ENCODE measurements at regions not wholly inside any gene's neighbourhood (a gene's known extent, or its start where the extent isn't known, plus 50 kb on each side); places are given as distances from the start of the nearest gene placed in this dataset.

DNA sequence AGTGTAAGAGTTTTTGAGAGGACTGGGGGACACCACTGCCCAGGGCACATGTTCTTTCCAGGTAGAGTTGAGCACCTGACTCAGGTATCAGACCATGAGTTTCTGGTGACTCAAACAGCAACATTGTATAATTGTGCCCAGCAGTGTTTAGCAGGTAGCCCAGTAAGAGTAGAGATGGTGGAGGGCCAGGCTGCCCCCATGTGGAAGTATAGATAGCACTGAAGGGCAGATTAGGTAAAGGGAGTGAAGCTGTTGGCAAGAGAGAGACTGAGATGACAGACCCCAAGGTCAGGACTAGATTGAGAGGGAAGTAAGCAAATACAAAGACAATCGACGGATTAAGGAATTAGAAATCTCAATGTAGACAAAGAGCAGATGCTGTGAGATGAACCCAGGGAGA, 74.6 kb downstream of the TRIM42 start:
- TF ChIP-seq, protein P1, sequence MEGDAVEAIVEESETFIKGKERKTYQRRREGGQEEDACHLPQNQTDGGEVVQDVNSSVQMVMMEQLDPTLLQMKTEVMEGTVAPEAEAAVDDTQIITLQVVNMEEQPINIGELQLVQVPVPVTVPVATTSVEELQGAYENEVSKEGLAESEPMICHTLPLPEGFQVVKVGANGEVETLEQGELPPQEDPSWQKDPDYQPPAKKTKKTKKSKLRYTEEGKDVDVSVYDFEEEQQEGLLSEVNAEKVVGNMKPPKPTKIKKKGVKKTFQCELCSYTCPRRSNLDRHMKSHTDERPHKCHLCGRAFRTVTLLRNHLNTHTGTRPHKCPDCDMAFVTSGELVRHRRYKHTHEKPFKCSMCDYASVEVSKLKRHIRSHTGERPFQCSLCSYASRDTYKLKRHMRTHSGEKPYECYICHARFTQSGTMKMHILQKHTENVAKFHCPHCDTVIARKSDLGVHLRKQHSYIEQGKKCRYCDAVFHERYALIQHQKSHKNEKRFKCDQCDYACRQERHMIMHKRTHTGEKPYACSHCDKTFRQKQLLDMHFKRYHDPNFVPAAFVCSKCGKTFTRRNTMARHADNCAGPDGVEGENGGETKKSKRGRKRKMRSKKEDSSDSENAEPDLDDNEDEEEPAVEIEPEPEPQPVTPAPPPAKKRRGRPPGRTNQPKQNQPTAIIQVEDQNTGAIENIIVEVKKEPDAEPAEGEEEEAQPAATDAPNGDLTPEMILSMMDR (IDR thresholded peaks at IDR 0.05; ENCODE audit: extremely low read depth, missing control alignments) = no peak

DNA sequence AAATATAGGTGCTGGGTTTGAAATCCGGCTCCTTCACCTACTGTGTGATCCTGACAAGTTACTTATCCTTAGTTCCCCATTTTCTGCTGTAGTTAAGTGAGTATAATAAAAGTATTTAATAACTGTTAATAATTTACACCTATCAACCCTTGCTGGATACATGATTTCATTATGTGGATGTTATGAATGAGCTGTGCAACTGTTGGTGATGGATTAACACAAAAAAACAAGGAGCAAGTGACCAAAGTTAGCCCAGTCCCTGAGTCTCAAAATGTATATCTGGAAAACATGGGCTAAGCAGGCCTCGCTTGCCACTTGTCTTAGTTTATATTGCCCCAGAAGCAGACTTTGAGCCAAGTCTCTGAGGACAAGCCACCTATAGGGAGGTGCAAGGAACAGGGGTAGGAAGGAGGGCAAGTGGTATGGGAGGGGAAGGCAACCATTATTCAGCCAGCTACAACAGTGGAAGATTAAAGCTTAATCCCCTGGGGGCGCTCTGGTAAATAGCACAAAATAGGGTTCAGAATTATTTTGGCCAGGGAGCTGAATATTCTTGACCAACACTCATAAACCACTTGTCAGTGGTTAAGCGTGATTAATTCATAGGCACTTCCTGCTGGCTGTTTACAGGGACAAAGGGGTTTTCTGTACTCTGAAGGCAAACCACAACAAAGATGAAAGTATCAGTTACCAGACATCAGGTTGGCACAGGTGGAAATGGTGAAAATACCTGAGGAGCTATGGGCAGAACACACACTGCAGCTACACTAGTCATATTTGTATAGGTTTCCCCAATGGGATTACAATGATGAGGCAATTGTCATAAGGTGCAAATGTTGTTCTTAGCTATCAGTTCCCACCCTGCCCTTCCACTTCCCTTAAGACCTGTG, 76.2 kb downstream of the TRIM42 start:
- TF ChIP-seq, protein P1 (IDR thresholded peaks at IDR 0.05; ENCODE audit: extremely low read depth, missing control alignments) = no peak
- DNase-seq (ENCODE audit: low spot score) = no peak

More for the DNA sequence above, 74.6 kb downstream of the TRIM42 start:
- no peak for DNase-seq (ENCODE audit: low spot score)

DNA sequence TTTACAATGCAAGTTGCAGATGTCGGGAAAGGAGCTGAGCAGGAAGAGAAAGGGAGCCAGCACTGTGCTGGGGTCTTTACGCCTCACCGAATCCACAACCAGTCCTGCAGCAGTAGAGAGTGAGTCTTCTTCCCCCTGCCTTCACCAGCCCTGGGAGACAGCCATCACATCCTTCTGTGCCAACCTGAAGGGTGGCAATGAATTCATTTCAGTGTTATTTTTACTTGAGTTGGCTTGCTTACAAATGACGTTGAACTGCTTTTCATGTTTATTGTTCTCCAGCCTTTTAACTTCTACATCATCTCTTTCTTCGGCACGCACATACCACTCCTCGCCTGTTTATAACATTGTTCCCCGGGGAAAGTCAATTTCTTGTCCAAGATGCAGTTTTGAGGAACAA, 77.1 kb downstream of the TRIM42 start:
- DNase-seq (ENCODE audit: low spot score) = no peak
- TF ChIP-seq, protein P1 (IDR thresholded peaks at IDR 0.05; ENCODE audit: extremely low read depth, missing control alignments) = no peak

DNA sequence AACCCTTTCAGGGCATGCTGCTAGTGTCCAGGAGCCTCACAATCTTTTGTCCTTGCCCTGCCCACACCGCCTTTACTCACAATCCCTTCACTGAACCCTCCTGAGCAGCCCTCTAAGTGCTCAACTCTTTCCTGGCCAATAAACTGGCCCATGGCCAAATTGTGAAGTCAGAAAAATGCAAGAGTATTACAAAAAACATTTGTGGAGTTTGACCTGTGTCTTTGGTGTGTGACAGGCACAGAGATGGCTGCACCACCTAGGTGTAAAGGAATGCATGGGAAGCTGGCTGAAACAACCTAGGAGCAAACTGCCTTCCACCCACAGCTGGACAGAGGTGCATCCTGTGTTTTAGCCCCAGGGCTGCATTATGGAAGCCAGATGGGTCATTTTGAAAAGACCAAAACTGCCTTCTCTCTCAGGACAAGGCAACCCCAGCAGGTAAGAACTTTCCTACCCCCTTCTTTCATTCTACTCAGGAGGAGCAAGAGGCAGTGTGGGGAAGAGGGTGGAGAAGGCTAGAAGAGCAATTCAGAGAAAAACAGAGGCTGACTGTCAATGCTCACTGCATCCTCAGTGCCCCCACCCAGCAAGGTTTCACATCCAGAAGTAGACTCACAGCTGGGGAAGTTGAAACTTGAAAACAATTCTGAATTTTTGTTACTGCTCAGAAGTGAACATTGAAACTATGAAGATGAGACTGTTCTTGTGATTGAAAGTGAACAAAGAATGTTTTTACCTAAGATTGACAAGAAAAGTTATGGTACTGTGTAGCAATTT, 78.6 kb downstream of the TRIM42 start:
- DNase-seq (ENCODE audit: low spot score) = peak; percentile 12
- TF ChIP-seq, protein P1 (IDR thresholded peaks at IDR 0.05; ENCODE audit: extremely low read depth, missing control alignments) = no peak

DNA sequence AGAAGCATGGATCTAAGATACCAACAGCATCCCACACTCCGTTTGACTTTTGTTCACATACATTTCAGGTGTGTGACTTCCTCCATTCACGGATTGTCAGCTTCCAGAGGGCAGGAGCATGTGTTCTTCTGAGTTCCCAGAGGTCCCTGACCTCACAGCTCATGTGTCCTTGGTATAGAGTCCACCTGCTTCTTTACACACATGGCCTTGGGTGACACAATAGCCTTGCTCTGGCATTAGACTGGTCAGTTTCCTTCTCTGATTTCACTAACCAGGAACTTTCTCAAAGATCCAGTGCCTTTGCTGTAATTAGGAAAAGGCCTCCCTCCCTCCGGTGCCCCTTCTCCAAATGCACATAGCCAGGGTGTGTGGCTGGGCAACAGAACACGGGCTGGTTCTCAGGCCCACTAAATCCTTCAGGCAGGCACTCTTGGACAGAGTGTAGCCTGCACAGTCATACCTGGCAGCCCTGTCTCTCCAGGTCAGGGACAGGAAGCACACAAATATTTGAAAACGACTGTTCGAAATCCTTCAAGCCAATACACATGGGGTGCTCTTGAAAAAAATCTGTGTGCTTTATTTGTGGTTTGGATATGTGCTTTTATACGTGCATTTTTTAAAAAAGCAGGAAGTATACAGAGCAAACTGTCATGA, 81.1 kb downstream of the TRIM42 start:
- no peak for DNase-seq (ENCODE audit: low spot score)
- TF ChIP-seq, protein P1 (IDR thresholded peaks at IDR 0.05; ENCODE audit: extremely low read depth, missing control alignments) = no peak

DNA sequence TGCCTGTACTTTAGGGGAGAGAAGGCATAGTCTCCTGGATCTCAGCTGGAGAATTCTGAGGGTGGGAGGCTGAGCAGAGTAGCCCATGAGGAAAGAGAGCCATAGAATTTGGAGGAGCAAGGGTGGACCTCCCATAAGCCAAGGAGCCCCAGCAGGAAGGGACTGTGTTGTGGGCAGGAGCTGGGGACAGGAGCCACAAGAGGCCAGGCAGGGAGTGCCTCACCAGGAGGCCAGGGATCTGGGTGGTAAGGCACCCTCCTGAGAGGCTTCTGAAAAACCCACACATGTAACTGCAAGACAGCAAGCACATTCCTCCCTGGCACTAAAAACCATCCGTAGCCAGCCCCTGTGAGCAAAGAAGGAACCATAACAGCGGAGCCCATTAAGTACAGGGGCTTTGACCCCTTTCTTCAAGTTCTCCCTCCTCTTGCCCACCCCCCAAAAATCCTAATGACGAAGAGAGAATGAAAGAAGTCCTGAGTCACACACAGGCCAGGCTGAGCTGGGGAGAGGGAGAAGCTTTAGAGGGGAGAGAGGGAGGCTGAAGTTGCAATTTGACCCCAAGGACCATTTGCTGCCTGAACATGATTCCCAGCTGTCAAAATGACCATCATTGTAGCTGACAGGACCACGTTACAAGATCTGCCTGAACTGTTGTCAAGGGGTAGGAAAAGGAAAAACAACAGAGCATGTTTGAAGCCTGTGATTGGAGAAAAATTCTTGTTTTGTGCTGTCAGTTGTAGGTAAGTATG, 82.6 kb downstream of the TRIM42 start:
- no peak for DNase-seq (ENCODE audit: low spot score)

More for the DNA sequence above, 82.6 kb downstream of the TRIM42 start:
- TF ChIP-seq, protein P1 (IDR thresholded peaks at IDR 0.05; ENCODE audit: extremely low read depth, missing control alignments) = no peak
